HFF-Myc (cell line): ENCODE measurements at regions not wholly inside any gene's neighbourhood (a gene's known extent, or its start where the extent isn't known, plus 50 kb on each side); places are given as distances from the start of the nearest gene placed in this dataset.

Experiments used
- DNase-seq: peaks from one replicate; pipeline ENCODE4 v3.0.0-alpha.2; 2011; ENCODE audit warnings: low read depth; ENCODE audit errors: extremely low read depth
- H3K4me3 ChIP-seq: replicated peaks from 2 replicates; pipeline ENCODE4 v1.5.1; 2011; ENCODE audit warnings: low read depth, mild to moderate bottlenecking, control low read depth, low read length
- CTCF ChIP-seq: IDR thresholded peaks from 2 replicates; pipeline ENCODE4 v1.5.1; 2012; ENCODE audit warnings: mild to moderate bottlenecking, low read depth, low read length, control low read depth; ENCODE audit errors: missing control alignments

GRCh38 chr17:65381152-65381551 lies 180.3 kb downstream of the AXIN2 start:
- H3K4me3 ChIP-seq: no peak overlapping the region
- DNase-seq: no peak
- TF ChIP-seq CTCF: no peak

GRCh38 chr17:65374966-65375365 lies 186.5 kb downstream of the AXIN2 start:
- TF ChIP-seq CTCF: no peak
- no peak overlapping the region for H3K4me3 ChIP-seq
- DNase-seq: no peak

GRCh38 chr17:65371702-65372101 lies 189.7 kb downstream of the AXIN2 start:
- no peak for TF ChIP-seq CTCF
- H3K4me3 ChIP-seq: no peak overlapping the region
- no peak for DNase-seq

- no peak overlapping the region for H3K4me3 ChIP-seq
- TF ChIP-seq CTCF: no peak
- DNase-seq: no peak
These were observed 190.7 kb downstream of the AXIN2 start for GRCh38 chr17:65370669-65371131.

- DNase-seq: no peak
- H3K4me3 ChIP-seq: no peak overlapping the region
- TF ChIP-seq CTCF: no peak
These were observed 193.1 kb downstream of the AXIN2 start for GRCh38 chr17:65368341-65368740.

GRCh38 chr17:65366102-65366844 lies 195.2 kb downstream of the AXIN2 start:
- no peak for DNase-seq
- no peak for TF ChIP-seq CTCF
- H3K4me3 ChIP-seq: no peak overlapping the region

GRCh38 chr17:65365169-65365568 lies 196.3 kb downstream of the AXIN2 start:
- DNase-seq: no peak
- no peak for TF ChIP-seq CTCF
- no peak overlapping the region for H3K4me3 ChIP-seq
